Skin of body (tissue), 1 donor: ENCODE measurements at regions not wholly inside any gene's neighbourhood (a gene's known extent, or its start where the extent isn't known, plus 50 kb on each side); places are given as distances from the start of the nearest gene placed in this dataset.
"Not testable (repeated sequence)": the region's sequence is repeated elsewhere in the genome, so short reads cannot be mapped to it uniquely, and the experiment has no call there.

ENCODE experiments used
- DNase-seq: peaks from one replicate; lab custom pipeline; 2025; lab: John Stamatoyannopoulos, UW

GRCh38 chr10:37067576-37067975 lies 57.8 kb upstream of the ANKRD30A start:
- DNase-seq: no peak

- not testable (repeated sequence) for DNase-seq
Observed at GRCh38 chr10:37062296-37062695, 63.1 kb upstream of the ANKRD30A start.

- no peak for DNase-seq
Observed at GRCh38 chr10:37057261-37057660, 68.1 kb upstream of the ANKRD30A start.

GRCh38 chr10:37053476-37053875 lies 71.9 kb upstream of the ANKRD30A start:
- DNase-seq: no peak

GRCh38 chr10:37049982-37050381 lies 75.4 kb upstream of the ANKRD30A start:
- DNase-seq: not testable (repeated sequence)

GRCh38 chr10:37044319-37044718 lies 81.1 kb upstream of the ANKRD30A start:
- not testable (repeated sequence) for DNase-seq

GRCh38 chr10:37035853-37036252 lies 89.5 kb upstream of the ANKRD30A start:
- no peak for DNase-seq

- DNase-seq: no peak
Observed at GRCh38 chr10:37015498-37015897, 109.9 kb upstream of the ANKRD30A start.

- DNase-seq: no peak
Observed at GRCh38 chr10:37010741-37011140, 114.7 kb upstream of the ANKRD30A start.

GRCh38 chr10:37008276-37008675 lies 117.1 kb upstream of the ANKRD30A start:
- not testable (repeated sequence) for DNase-seq

GRCh38 chr10:37003126-37003525 lies 122.3 kb upstream of the ANKRD30A start:
- no peak for DNase-seq

- not testable (repeated sequence) for DNase-seq
Observed at GRCh38 chr10:36995806-36996205, 129.6 kb upstream of the ANKRD30A start.

- DNase-seq: no peak
Observed at GRCh38 chr10:36994886-36995285, 130.5 kb upstream of the ANKRD30A start.

GRCh38 chr10:36989233-36989632 lies 136.2 kb upstream of the ANKRD30A start:
- no peak for DNase-seq

- DNase-seq: no peak
Observed at GRCh38 chr10:36946598-36946997, 178.8 kb upstream of the ANKRD30A start.

- no peak for DNase-seq
Observed at GRCh38 chr10:36943544-36943943, 181.9 kb upstream of the ANKRD30A start.

- no peak for DNase-seq
Observed at GRCh38 chr10:36942616-36943015, 182.8 kb upstream of the ANKRD30A start.

- DNase-seq: no peak
Observed at GRCh38 chr10:36903040-36903439, 222.4 kb upstream of the ANKRD30A start.

- DNase-seq: no peak
Observed at GRCh38 chr10:36899652-36900051, 225.7 kb upstream of the ANKRD30A start.

GRCh38 chr10:36888925-36889573 lies 236.3 kb upstream of the ANKRD30A start:
- DNase-seq: no peak

GRCh38 chr10:36886303-36886891 lies 239.0 kb upstream of the ANKRD30A start:
- no peak for DNase-seq

- DNase-seq: no peak
Observed at GRCh38 chr10:36885746-36886145, 239.7 kb upstream of the ANKRD30A start.

- DNase-seq: no peak
Observed at GRCh38 chr10:36882781-36883180, 242.6 kb upstream of the ANKRD30A start.
